HG03097 (cell line): ENCODE measurements at regions not wholly inside any gene's neighbourhood (a gene's known extent, or its start where the extent isn't known, plus 50 kb on each side); places are given as distances from the start of the nearest gene placed in this dataset.

Experiments
- ATAC-seq: cut with Tn5 transposase; IDR thresholded peaks from one replicate; pipeline ENCODE4 v1.9.1; 2021; ENCODE audit not compliant: unreplicated experiment, low FRiP score

DNA sequence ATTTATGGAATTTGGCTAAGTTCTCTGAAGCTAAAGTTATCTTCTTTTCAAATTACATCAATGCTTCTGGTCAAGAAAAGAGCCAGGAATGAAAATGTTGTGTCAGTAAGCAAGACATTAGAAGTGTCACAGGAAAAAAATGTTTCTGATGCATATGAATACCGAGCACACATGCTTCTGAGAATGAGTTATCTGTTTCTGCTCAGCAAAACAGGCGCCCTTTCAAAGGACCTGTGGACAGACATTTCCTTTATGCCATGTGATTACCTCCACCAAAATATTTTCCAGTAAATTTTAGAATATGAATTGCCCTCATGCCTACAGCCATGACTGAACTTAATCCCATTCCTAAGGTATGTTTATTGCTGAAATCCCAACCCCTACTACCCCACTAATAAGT is 55.4 kb upstream of the RNF180 start:
- no peak for ATAC-seq

DNA sequence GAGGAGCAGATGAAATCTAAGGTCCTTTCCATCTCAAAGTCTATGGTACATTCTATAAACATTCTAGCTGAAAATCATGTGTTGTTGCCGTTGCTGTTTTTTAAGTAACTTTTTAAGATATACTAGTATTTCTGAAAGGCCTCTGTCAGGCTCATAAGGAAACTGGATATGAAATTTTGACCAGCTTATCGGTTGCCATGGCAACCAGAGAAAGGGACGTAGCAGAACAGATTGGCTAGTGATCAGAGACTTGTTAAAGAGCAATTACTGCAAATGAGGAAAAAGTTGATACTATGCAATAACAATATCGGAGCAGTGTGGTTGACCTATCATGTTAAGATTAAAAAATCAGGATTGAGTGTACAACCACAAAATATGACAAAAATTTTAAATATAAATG is 57.0 kb upstream of the RNF180 start:
- ATAC-seq: no peak

DNA sequence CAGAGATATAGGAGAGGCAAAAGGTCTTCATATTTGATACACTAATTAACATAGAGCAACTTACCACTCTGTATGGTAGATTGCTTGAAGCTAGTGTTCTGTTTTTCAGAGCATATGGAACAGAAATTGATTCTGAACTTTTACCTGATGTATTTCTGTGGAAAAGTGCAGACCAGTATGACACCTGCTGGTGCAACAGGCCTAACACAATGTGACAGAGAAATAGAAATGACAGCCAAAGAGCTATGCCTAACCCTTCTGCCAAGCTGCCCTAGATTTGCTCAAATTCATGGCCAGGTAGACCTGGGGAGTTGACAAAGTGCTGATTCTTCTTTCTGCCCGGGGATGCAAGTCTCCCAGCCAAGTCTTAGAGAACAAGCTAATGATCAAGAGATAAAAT is 65.4 kb upstream of the RNF180 start:
- ATAC-seq: no peak

DNA sequence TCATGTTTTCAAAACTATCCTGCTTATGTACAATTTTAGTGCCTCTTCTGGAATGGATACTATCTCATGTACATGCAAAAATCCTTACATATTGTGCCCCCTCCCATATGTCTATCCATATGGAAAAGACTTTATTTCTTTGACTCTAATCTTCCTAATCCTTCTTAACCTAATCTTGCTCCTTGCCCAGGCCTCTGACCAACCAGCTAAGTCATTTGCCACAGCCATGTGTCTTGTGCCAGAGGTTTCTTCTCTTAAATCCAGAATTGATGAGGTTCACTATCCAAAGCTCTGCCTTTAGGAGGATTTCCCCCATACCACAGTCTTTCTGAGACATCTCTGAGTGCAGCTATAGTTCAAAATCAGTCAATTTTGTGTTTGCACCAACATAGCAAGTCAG is 68.9 kb upstream of the RNF180 start:
- ATAC-seq: no peak

DNA sequence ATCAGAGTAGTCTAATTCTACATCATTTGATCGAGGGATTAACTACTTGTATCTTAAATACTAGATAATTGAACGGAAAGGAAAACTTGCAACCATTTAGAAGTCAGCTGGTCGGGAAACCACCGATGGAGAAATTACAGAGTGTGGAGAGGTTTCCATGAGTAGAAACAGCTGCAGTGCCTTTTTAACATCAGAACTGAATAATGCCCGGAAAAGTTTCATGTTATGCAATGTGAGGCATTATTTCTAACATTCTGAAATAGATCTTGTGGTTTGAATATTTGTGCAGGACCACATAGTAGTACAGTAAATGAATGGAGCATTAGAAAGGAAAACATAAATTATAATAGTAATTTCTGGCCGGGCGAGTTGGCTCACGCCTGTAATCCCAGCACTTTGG is 88.1 kb upstream of the RNF180 start:
- no peak for ATAC-seq

DNA sequence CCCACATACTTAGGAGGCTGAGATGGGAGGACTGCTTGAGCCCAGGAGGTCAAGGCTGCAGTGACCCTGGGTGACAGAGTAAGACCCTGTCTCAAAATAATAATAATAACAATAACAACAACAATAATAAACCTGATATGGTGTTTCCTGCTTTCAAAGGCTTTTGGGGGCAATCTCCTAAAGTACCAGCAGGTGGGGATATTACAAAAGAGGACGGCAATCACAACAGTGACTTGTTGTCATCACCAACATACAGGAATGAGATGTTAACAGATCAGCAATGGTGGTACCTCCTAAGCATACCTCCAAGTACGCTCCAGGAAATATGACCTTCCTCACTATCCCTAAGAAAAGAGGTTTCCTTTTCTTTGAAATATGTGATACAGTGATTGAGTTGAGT is 91.1 kb upstream of the RNF180 start:
- peak; percentile 85 for ATAC-seq

DNA sequence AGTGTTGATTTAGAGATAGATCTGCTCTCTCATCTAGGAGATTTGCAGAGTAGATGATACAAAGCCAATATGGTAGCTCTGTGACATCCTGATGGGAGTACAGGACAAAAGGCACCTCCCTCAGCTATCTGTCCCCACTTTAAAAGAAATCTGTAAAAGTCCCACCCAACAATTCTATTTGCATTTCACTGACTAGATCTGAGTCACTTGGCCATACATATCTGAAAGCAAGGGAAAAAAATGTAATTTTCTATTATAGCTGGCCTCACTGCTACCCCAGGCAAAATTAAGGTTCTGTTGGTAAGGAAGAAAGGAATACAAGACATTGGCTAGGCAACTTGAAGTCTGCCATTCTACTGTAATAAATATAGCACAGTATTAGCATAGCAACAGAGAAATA is 96.2 kb upstream of the RNF180 start:
- ATAC-seq: no peak

DNA sequence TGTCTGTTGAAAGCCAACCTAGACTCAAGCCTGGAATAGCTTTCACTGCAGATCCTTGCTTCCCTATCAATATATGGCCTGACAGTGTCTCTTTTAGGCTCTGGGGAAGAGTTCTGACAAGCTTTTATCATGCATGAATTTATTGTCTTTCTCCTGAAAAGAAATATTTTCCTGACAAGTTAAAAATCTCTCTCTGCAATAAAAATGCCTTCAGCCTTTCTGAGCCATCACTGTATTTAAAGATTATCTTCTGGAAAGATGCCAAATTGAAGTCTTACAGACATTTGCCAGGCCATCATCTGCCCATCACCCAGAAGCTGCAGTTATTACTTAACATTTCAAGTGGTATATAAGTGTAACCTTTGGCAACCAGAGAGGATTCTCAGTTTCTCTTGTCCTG is 88.1 kb upstream of the HTR1A start:
- ATAC-seq: no peak

DNA sequence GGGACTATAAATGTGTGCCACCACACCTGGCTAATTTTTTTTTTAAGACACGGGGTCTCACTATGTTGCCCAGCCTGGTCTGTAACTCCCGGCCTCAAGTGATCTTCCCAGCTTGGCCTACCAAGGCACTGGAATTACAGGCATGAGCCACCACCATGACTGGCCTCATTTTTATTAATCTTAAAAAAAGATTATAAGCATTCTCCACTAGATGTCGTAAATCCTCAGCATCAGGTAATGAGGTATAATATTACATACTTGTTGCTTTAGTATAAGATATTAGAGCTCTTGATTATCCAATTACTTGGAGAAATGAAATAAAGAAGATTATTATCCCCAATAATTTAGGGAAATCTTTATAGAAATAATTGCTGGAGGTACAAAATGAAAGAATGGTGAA is 78.2 kb upstream of the HTR1A start:
- no peak for ATAC-seq

DNA sequence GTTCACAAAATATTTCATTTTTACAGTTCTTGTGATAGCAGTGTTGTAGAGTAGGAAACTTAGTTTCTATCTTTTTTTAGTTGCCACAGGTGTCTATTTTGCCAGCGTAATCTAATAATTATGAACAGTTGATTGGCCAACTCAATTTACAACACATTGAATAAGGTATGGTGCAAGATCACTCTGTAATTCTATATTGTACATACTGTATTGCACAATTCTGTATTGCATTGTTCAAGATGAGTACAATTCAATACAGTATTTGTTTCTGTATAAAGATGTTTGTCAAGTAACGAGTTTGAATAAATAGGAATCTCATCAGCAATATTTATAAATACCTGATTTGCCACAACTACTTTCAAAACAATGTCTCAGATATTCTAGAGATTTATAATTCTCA is 64.2 kb upstream of the HTR1A start:
- no peak for ATAC-seq

DNA sequence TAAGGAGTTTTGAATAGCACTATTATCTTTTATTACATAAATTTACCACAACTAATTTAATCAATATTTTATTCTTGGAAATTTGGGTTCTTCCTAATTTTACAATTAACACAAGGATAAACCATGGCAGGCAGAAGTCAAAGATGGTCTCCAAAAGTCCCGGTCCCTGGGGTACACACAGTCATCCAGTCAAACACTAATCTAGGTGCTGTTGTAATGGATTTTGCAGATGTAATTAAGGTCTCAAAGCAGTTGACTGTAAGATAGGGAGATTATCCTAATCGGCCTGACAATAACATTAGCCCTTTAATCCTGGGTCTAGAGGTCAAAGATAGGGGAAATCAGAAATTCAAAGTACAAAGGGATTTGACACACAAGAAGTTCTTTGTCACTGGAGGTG is 57.5 kb upstream of the HTR1A start:
- ATAC-seq: no peak

DNA sequence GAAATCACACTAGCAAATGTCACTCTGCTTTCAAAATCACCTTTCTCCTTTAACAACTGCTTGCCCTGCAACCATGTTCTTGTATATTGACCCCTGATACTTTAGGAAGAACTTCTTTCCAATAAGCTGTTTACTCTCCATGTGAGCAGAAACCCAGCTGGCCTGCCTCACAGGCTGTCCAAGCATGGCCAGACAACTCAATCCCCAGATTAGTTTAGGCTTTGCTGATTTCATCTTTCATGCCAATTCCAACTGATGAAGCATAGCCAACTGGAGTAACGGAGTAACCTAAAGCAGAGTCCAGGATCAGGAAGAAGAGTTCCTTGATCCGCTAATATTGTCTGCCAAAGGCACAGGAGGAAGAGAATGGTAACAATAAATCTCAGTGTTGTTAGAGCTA is 56.7 kb upstream of the HTR1A start:
- no peak for ATAC-seq

DNA sequence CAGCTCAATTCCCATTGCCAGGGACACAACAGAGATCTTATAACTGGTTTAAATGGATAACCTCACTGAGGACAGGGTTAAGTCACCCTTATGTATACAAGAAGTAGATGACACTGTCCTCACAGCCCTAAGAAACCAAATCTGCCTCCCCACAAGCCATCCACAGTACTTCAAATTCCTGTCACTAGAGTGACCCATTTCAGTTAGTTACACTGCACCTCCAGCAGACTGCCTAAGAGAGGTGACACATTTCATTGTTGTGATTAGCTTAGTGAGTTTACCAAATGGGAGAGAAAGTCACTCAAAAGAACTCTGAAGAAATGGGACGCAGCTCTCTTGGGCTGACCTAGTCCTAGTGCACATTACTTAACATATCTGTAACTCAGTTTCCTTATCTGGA is 53.6 kb upstream of the HTR1A start:
- no peak for ATAC-seq
